ENCODE measurements at regions not wholly inside any gene's neighbourhood (a gene's known extent, or its start where the extent isn't known, plus 50 kb on each side); places are given as distances from the start of the nearest gene placed in this dataset.

DNA sequence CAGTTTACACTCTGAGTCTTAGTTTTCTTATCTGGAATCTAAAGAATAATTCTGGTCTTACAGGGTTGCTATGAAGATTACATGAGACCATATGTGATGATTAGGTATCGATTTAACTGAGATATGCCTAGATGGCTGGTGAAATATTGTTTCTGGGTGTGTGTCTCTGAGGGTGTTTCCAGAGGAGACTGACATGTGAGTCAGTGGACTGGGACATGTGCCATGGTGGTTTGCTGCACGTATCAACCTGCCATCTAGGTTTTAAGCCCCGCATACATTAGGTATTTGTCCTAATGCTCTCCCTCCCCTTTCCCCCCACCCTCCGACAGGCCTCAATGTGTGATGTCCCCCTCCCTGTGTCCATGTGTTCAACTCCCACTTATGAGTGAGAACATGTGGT lies 186.0 kb upstream of the CXorf66 start:
- TF ChIP-seq, protein P1, sequence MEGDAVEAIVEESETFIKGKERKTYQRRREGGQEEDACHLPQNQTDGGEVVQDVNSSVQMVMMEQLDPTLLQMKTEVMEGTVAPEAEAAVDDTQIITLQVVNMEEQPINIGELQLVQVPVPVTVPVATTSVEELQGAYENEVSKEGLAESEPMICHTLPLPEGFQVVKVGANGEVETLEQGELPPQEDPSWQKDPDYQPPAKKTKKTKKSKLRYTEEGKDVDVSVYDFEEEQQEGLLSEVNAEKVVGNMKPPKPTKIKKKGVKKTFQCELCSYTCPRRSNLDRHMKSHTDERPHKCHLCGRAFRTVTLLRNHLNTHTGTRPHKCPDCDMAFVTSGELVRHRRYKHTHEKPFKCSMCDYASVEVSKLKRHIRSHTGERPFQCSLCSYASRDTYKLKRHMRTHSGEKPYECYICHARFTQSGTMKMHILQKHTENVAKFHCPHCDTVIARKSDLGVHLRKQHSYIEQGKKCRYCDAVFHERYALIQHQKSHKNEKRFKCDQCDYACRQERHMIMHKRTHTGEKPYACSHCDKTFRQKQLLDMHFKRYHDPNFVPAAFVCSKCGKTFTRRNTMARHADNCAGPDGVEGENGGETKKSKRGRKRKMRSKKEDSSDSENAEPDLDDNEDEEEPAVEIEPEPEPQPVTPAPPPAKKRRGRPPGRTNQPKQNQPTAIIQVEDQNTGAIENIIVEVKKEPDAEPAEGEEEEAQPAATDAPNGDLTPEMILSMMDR (IDR thresholded peaks at IDR 0.05): no peak
- no peak for TF ChIP-seq POLR2A (IDR thresholded peaks at IDR 0.05)
